ENCODE measurements at regions not wholly inside any gene's neighbourhood (a gene's known extent, or its start where the extent isn't known, plus 50 kb on each side); places are given as distances from the start of the nearest gene placed in this dataset.

GRCh38 chr3:14277557-14277956 is 98.9 kb downstream of the LSM3 start:
- DNase-seq (ENCODE audit: low read depth), result no peak
- H3K27me3 ChIP-seq (ENCODE audit: control insufficient read depth, insufficient read depth, low read length), result no peaks in the 10 kb centered on the region
- H3K36me3 ChIP-seq (ENCODE audit: control insufficient read depth, insufficient read depth, low read length), result no peaks in the 10 kb centered on the region
- TF ChIP-seq CTCF (IDR thresholded peaks at IDR 0.05; ENCODE audit: insufficient read depth, low read depth, low read length), result no peak
- ChIA-PET CTCF (interaction anchor here (1.2 to 3.6 kb wide), 3 partner anchors 10 to 231 kb away, joined by 4 to 18 read pairs (median 8); no protein-coding TSS in a partner anchor), POLR2A (no interaction called here)
- H3K4me3 ChIP-seq (ENCODE audit: low read depth, low read length), result no peak overlapping the region

- Histone ChIP-seq H3K27me3 (ENCODE audit: control insufficient read depth, insufficient read depth, low read length) (no peaks in the 10 kb centered on the region), H3K4me3 (ENCODE audit: low read depth, low read length) (no peak overlapping the region), H3K36me3 (ENCODE audit: control insufficient read depth, insufficient read depth, low read length) (no peaks in the 10 kb centered on the region)
- no peak for DNase-seq (ENCODE audit: low read depth)
- no peak for TF ChIP-seq CTCF (IDR thresholded peaks at IDR 0.05; ENCODE audit: insufficient read depth, low read depth, low read length)
- POLR2A ChIA-PET, result interaction anchor here (0.6 kb wide), 1 partner anchor 69 kb away, joined by 4 read pairs; no protein-coding TSS in a partner anchor
- CTCF ChIA-PET, result interaction anchor here (1.1 to 3.6 kb wide), 3 partner anchors 15 to 230 kb away, joined by 3 to 18 read pairs (median 4); no protein-coding TSS in a partner anchor
These were observed 99.7 kb downstream of the LSM3 start for GRCh38 chr3:14278265-14278798.

GRCh38 chr3:14278799-14279625 is 100.4 kb downstream of the LSM3 start:
- ChIA-PET POLR2A (interaction anchor here (0.6 kb wide), 2 partner anchors 36 to 70 kb away, joined by 3 to 4 read pairs; no protein-coding TSS in a partner anchor), CTCF (interaction anchor here (0.7 to 3.6 kb wide), 6 partner anchors 10 to 230 kb away, joined by 3 to 18 read pairs (median 3); no protein-coding TSS in a partner anchor)
- Histone ChIP-seq H3K27me3 (ENCODE audit: control insufficient read depth, insufficient read depth, low read length) (no peaks in the 10 kb centered on the region), H3K36me3 (ENCODE audit: control insufficient read depth, insufficient read depth, low read length) (no peaks in the 10 kb centered on the region), H3K4me3 (ENCODE audit: low read depth, low read length) (no peak overlapping the region)
- no peak for DNase-seq (ENCODE audit: low read depth)
- TF ChIP-seq CTCF (IDR thresholded peaks at IDR 0.05; ENCODE audit: insufficient read depth, low read depth, low read length), result no peak

- TF ChIP-seq CTCF (IDR thresholded peaks at IDR 0.05; ENCODE audit: insufficient read depth, low read depth, low read length), result no peak
- POLR2A ChIA-PET, result interaction anchor here (0.6 kb wide), 1 partner anchor 37 kb away, joined by 3 read pairs; no protein-coding TSS in a partner anchor
- CTCF ChIA-PET, result interaction anchor here (0.7 to 3.6 kb wide), 6 partner anchors 10 to 229 kb away, joined by 3 to 18 read pairs (median 3); no protein-coding TSS in a partner anchor
- H3K4me3 ChIP-seq (ENCODE audit: low read depth, low read length), result no peak overlapping the region
- no peaks in the 10 kb centered on the region for H3K36me3 ChIP-seq (ENCODE audit: control insufficient read depth, insufficient read depth, low read length)
- H3K27me3 ChIP-seq (ENCODE audit: control insufficient read depth, insufficient read depth, low read length), result no peaks in the 10 kb centered on the region
- no peak for DNase-seq (ENCODE audit: low read depth)
These were observed 101.0 kb downstream of the LSM3 start for GRCh38 chr3:14279626-14280061.

- Histone ChIP-seq H3K27me3 (ENCODE audit: control insufficient read depth, insufficient read depth, low read length) (no peaks in the 10 kb centered on the region), H3K36me3 (ENCODE audit: control insufficient read depth, insufficient read depth, low read length) (no peaks in the 10 kb centered on the region), H3K4me3 (ENCODE audit: low read depth, low read length) (no peak overlapping the region)
- DNase-seq (ENCODE audit: low read depth), result no peak
- no peak for TF ChIP-seq CTCF (IDR thresholded peaks at IDR 0.05; ENCODE audit: insufficient read depth, low read depth, low read length)
- ChIA-PET CTCF (interaction anchor here (0.6 kb wide), 1 partner anchor 99 kb away, joined by 3 read pairs; no protein-coding TSS in a partner anchor), POLR2A (no interaction called here)
These were observed 101.7 kb downstream of the LSM3 start for GRCh38 chr3:14280326-14280725.

Measured in BJ (cell line).